ENCODE measurements at regions not wholly inside any gene's neighbourhood (a gene's known extent, or its start where the extent isn't known, plus 50 kb on each side); places are given as distances from the start of the nearest gene placed in this dataset.

DNA sequence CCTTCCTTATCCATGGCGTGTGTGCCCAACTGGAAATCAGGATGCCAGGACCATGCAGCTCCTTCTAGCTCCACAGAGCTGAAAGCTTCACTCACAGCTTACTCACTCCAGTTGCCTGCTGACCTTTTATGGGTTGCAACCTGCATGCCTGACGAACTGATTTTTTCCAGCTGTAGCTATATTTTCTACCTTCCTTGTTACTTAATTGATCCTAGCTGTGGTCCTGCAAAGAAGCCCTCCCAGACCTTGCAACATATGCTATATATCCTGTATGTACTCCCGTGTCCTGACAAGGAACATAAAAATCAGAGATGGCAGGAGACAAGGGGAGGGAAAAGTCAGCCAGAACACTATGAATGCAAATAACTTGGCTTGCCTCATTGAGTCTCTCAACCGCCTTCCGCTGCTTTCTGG is 135.3 kb upstream of the LDB2 start:
- TF ChIP-seq CTCF (IDR thresholded peaks at IDR 0.05; ENCODE audit: low read depth, low read length, missing control alignments) = no peak
- DNase-seq (ENCODE audit: low read depth) = no peak
- no peak overlapping the region for H3K4me3 ChIP-seq (ENCODE audit: low read depth, low read length)
- in situ Hi-C loops (cut with HindIII; ENCODE audit: low sequenced_read_pairs) = no loop called here

DNA sequence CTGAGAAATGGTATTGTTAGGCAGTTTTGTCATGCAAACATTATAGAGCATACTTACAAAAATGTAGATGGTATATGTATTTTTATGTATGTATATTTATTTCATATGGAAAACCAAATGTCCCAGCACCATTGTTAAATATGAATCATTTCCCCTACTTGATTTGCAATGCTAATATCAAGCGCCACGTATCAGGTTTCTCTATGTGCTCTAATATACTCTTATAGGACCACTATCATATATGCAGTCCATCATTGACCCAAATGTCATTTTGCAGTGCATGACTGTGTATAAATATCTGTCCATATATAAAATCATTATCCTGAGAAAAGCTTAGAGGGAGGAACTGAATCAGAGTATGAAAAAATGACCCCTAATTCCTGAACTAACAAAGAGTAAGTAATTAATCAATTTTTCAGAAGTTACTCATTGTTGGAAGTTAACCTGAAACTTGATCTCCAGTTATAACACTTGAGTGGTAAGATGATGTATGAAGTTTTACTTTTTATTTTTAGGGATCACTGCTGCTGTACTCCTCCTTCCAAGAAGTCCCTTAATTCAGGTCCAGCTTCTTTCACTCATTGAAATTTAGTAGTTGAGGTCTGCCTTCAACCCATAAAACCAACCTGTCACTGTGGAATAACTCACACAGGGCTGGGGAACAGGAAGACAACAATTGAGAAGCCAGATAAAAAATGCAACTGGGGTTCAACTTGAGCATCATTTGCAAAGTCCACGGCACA is 134.8 kb upstream of the LDB2 start:
- TF ChIP-seq CTCF (IDR thresholded peaks at IDR 0.05; ENCODE audit: low read depth, low read length, missing control alignments) = no peak
- DNase-seq (ENCODE audit: low read depth) = no peak
- H3K4me3 ChIP-seq (ENCODE audit: low read depth, low read length) = no peak overlapping the region
- in situ Hi-C loops (cut with HindIII; ENCODE audit: low sequenced_read_pairs) = no loop called here

DNA sequence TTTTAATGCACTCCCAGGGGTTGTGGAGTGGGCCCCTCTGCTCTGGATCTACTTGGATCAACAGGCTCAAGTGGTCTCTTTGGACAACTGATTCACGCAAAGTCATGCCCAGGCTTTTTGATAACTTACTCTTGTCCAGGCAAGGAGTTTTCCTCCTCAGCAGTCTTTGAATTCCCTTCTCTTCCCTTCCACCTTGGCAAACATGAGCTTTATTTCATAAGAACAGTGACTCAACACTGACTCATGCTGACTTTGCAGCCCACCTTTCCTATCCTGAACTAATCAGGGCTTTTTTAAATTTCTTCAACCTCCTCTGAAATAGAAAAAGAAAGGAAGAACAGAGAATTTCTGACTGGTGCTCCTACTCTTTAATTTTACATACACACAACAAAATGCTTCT is 132.1 kb upstream of the LDB2 start:
- in situ Hi-C loops (cut with HindIII; ENCODE audit: low sequenced_read_pairs) = no loop called here
- TF ChIP-seq CTCF (IDR thresholded peaks at IDR 0.05; ENCODE audit: low read depth, low read length, missing control alignments) = no peak
- DNase-seq (ENCODE audit: low read depth) = peak; percentile 90

DNA sequence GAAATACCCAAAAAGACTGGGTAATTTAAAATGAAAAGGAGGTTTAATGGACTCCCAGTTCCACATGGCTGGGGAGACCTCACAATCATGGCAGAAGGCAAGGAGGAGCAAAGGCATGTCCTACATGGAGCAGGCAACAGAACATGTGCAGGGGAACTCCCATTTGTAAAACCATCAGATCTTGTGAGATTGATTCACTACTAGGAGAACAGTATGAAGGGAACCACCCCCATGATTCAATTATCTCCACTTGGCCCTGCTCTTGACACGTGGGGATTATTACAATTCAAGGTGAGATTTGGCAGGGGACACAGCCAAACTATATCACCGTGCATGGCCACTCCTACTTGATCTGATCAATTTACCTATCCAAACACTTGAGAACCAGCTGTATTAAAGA is 131.5 kb upstream of the LDB2 start:
- TF ChIP-seq CTCF (IDR thresholded peaks at IDR 0.05; ENCODE audit: low read depth, low read length, missing control alignments) = no peak
- no peak overlapping the region for H3K4me3 ChIP-seq (ENCODE audit: low read depth, low read length)
- in situ Hi-C loops (cut with HindIII; ENCODE audit: low sequenced_read_pairs) = no loop called here
- DNase-seq (ENCODE audit: low read depth) = no peak

More for the DNA sequence above, 132.1 kb upstream of the LDB2 start:
- no peak overlapping the region for H3K4me3 ChIP-seq (ENCODE audit: low read depth, low read length)

DNA sequence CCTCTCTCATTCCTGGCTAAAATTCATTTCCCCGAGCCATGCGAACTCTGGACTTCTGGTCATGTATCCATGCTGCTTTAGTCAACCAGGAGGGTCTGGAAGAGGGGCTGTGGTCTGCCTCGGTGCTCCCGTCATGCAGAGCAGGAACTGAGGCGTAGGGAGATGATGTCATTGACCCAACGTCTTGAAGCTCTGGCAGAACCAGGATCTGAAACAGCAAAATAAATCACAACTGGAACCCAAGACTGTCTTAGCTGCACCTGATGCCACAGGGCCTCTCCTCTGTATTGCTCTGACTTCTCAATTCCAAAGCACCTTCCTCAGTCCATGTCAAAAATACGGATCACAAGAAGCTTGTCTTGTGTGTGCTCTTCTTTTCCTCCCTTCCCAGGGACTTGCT is 131.0 kb upstream of the LDB2 start:
- no peak for TF ChIP-seq CTCF (IDR thresholded peaks at IDR 0.05; ENCODE audit: low read depth, low read length, missing control alignments)
- in situ Hi-C loops (cut with HindIII; ENCODE audit: low sequenced_read_pairs) = no loop called here
- no peak for DNase-seq (ENCODE audit: low read depth)
- H3K4me3 ChIP-seq (ENCODE audit: low read depth, low read length) = no peak overlapping the region

GRCh38 chr4:17027495-17027894 is 129.1 kb upstream of the LDB2 start:
- no peak for TF ChIP-seq CTCF (IDR thresholded peaks at IDR 0.05; ENCODE audit: low read depth, low read length, missing control alignments)
- H3K4me3 ChIP-seq (ENCODE audit: low read depth, low read length) = no peak overlapping the region
- in situ Hi-C loops (cut with HindIII; ENCODE audit: low sequenced_read_pairs) = no loop called here
- DNase-seq (ENCODE audit: low read depth) = peak; percentile 87

Measured in astrocyte of the cerebellum (primary cell).